ENCODE measurements at regions not wholly inside any gene's neighbourhood (a gene's known extent, or its start where the extent isn't known, plus 50 kb on each side); places are given as distances from the start of the nearest gene placed in this dataset.

DNA sequence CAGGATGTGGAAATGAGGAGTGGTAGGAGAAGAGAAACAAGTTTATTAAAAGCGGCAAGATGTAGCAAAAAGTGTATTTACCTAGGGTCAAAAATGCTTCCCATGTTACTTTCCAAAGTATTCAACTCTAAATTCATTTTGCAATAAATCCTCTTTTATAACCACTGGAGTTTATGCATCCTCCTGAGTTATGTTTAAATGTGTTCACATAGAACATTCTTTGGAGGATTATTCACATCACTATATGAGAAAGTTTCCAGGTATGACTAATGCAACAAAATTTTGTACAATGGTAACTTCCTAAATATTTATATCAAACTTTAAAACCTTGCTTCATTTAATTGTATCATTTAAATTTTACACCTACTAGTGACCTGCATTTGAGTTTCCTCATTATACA lies 870.6 kb upstream of the SLIT2 start:
- no peak for DNase-seq

DNA sequence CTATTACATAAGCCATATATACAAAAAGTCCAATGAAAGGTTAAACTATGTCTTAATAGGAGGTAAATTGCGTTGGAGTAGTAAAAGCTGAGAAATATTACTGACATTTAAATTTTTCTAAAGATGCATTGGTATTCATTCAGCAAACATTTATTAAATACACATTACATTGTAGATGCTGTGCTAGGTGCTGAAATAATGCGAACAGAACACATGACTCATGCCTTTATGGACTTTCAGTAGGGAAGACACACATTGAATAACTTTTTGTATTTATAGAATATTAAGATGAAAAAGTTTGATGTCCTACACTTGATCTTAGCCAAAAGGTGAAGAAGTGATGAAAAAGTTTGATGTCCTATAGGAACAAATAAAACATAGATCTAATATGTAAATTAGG lies 871.1 kb upstream of the SLIT2 start:
- DNase-seq = no peak

DNA sequence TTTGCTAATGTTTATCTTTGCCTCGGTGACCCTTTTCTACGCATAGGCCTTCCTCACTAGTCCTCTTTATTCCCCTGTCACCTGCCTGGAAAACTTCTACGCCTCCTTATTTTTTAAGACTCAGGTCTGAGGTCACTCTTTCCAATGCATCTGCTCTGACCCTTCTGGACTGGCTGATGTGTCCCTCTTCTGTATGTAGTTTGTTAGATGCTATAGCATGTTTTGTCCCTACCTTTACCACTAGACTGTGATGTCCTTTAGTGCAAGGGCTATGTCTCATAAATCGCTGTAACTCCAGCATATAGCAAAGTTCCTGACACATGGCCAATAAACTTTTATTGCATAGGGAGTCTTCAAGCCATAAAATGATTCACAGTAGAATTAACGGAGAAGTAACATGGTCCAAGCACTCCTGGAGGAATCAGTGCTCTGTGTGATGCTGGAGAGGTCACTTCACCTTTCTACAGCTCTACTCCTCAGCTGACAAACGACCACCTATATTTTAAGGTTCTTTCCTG lies 872.5 kb upstream of the SLIT2 start:
- no peak for DNase-seq

DNA sequence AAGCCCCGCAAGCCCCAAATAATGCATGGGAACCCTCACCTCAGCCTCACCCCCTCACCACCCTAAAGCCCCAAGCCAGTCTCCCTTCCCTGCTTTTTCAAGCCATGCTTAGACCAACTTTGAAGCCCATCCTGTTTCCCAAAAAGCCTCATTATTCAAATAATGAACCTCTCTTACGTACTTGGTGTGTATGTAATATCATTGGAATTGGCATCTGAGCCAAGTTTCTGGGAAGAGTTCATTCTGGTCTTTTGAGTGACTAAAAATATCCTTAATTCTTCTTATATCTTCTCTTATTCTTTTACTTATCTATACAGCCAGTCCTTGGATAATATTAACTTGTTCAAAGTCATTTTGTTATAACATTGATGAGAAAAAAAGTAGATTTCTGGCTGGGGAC lies 875.8 kb upstream of the SLIT2 start:
- DNase-seq = no peak

DNA sequence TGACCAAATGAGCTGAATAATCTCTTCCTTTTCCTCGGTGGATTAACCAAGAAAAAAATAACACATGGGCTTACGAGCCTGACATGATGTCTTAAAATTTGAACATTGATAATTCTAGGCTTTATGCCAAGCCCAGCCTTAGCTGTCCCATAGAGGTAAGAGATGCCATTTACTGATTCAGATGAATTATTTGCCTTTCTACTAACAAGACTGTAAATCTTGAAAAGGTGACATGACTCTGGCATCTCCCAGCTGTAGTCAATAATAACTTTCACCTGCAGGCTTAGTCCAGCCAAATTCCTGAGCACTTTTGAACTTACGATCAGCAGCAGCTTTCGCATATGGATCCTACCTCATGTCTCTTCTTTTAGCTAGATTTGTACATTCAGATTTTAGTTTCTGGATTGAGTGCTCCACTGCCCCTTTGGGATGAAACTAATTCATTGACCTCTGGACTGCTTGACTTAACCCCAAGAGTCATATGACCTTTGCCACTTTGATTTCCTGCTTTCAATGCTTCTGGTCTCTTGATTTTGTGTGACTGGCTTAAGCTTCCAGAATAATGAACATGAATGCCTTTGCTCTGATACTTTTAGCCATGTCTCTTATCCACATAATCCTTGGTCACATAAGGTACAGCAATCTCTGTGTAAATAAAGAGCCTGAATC lies 876.4 kb upstream of the SLIT2 start:
- DNase-seq = no peak

DNA sequence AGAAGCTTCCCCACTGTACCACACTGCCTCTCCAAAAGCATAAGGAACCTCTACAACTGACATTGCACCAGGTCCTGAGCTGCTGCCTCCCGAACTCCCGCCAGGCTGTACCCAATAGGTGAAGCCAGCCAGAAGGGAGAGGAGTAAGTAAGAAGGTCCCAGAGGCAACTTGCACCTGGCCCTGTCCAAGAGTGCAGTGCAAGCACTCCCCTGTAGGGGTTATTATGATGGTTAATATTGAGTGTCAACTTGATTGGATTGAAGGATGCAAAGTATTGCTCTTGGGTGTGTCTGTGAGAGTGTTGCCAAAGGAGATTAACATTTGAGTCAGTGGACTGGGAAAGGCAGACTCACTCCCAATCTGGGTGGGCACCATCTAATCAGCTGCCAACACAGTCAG lies 879.3 kb upstream of the SLIT2 start:
- no peak for DNase-seq

DNA sequence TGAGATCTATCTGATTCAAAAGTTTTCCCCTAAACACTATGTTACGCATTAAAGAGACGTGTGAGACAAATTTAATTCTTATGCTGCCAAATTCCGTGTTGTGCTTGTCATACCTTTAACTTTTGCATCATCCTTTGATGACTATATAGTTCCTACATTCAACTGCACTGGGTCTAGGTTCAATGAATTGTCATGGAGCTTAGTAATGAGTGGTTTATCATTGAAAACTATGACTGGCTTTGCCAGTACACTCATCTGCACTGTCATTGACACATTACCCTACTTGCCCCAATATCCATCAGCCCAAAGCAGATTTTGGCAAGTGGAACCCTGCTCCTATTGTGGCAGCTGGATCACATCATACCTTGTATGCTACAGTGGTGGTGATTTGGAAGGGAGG lies 882.9 kb upstream of the SLIT2 start:
- no peak for DNase-seq

DNA sequence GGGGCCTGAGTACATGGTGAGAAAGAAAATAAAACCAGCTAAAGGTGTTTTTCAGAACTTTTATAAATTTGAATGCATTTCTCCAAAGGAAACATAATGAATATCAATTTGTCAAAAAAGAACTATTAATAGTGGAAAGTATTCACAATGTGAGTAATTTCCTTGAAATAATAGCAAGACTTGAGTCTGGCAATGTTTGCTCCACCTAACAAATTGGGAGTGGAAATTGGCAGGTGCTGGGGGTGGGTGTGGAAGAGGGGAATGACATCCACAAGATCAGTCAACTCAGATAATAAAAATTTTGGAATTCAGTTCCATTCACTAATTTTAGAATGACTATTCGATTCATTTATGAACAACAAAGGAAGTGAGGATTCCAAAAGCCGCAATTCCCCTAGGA lies 884.8 kb upstream of the SLIT2 start:
- no peak for DNase-seq

DNA sequence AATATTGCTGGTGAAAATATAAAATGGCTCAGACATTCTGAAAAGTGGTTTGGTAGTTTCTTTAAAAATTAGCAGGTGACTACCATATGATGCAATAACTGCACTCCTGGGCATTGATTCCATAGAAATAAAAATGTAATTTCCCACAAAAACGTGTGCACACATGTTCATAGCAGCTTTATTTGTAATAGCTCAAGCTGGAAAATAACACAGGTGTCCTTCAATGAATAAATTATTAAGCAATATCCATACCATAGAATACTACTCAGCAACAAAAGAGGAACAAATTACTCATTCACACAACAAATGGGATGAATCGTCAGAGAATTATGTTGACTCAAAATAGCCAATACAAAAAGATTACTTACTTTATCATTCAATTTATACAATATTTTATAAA lies 893.7 kb upstream of the SLIT2 start:
- no peak for DNase-seq

DNA sequence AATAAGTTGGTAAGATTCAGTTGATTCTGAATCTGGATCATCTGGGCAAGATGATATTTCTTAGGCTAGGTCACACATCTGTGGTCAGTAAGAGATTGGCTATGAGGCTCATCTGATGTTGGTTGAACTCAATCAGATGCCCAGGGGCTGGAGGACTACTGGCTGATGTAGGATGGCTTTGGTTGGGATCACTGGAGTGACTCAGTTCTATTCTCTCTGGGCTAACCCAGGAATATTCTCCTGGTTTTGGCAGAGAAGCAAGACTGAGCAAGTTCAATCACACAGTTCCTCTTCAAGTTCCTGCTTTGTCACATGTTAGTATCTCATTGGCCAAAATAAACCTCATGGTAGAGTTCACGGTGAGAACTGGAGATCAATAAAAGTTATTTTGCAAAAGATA lies 902.3 kb upstream of the SLIT2 start:
- no peak for DNase-seq

DNA sequence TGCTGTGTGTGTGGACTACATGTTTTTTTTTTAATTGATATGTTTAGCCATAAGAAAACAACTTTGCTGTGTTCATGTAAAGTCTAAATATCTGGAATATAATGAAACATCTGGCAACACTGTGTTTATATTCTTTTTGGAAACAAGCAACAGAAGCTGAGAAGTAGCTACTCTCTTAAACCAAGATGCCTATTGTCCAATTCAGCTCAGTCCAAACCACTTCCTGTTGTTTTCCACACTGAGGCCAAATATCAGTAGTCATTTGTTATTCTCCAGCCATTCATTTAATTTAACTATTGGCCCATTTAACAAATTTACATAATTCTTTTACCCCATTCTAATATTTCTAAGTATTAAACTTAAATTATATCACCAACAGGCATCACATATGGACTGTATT lies 903.0 kb upstream of the SLIT2 start:
- DNase-seq = no peak

DNA sequence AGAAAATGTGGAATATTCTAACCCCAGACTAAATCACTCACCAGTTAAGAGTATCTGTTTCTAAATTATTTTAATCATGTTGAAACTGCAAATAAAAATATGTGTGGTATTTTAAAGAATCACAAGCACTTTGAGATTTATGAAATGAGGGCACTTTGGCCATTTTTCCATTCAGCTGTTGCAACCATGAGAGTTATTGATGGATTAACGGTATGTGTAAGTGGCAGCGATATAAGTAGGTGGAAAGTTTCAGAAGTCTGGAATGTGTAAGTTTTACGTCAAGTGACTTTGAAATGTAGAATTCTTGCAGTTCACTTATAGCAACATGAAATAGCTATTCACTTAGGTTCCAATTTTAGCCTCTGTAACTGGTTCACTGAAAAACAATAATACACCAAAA lies 905.1 kb upstream of the SLIT2 start:
- no peak for DNase-seq

DNA sequence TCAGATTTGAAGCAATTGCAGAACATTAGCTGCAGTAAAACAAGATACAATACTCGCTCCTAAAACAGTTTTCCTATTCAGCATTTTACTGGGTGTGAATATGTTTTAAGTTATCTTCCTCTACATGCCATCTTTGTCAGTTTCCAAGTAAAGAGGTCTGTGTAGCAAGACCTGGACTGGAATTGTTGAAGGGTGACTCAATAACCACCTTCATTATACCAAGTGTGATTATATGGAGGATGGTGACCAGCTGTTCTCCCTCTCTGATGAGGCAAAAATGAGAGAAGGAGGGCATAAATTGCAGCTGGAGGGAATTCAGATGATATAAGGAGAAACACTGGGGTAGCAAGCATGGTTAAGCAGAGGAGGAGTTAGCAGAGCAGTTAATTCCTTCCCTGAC lies 922.1 kb upstream of the SLIT2 start:
- DNase-seq = no peak

DNA sequence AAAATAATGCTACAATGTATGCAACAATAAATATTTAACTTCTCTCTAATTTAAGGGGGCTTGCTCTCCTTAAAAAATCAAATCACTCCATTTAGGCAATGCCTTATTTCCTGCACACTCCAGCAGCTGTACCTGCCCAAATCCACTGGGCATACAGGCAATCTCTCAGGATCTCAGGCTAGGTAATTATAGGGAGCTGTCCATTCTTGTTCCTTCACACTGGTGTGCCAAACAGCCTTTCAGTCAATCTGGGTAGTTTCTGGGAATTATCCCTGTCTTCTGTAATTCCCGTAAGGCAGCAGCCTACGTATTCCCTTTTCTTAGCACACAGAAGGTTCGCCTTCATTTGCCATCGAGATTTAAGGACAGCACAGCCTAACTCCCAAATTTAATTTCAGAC lies 922.6 kb upstream of the SLIT2 start:
- no peak for DNase-seq

DNA sequence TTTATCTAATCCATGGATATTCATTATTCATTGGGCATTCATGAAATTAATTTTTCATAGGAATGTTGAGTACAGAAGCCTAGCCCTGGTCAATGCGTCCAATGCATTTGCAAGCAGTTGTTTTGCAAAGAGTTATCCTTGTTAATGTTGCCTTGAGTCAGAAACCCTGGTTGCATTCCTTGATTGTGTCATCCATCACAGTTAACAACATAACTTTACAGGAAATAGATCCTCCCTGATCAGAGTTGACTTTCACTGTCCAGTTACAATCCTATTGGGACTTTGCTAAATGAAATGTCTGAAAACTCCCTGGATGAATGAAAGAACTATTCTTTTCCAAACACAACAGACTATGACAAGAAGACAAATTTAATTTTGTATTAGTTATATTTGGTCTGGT lies 924.3 kb upstream of the SLIT2 start:
- no peak for DNase-seq

DNA sequence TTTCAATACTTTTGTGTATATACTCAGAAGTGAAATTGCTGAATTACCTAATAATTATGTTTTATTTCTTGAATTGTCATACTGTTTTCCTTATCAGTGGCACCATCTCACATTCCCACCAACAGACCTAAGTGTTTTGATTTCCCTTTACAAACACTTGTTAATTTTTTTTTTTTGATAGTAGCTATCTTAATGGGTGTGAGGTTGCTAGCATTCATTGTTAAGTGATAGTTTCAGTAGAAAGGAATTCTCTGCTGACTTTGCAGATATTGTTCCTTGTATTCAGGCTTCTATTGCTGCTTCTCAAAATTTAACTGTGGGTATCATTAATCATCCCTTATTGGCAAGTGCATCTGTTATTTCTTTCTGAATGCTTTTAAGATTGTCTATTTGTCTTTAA lies 927.5 kb upstream of the SLIT2 start:
- no peak for DNase-seq

DNA sequence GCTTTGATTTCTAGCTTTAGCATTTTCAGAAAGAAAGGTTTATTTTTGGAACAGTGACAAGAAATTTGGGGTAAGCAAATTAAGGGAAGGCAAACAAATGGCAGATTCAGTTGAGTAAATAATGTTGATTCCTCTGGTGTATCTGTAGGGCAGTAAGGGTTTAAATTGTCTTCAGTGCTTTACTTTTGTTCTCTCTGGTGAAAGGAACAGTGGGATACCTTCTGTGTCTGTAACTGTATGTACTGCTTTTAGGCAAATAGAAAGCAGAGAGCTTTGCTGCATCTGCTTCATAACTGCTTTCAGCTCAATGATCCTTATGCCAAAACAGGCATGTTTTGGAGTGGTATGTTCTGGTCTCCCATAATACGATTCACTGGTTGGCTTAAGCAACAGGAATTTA lies 932.1 kb upstream of the SLIT2 start:
- DNase-seq = no peak

DNA sequence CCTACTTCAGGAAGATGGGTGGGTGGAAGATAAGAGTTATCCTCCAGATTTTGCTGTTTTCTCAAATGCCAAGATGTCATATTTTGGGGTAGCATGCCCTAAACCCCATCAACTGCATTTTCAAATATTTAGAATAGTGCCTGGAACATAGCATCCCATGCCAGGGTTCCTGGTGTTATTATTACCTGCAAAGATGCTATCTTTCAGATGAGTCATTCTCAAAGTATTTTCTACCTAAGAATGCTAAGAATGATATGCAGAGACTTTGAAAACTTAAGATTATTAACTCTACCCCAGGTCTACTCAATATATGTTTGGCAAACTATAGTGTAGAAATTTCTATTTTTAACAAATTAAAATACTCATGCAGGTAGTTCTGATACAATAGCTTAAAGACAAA lies 934.3 kb upstream of the SLIT2 start:
- DNase-seq = no peak

DNA sequence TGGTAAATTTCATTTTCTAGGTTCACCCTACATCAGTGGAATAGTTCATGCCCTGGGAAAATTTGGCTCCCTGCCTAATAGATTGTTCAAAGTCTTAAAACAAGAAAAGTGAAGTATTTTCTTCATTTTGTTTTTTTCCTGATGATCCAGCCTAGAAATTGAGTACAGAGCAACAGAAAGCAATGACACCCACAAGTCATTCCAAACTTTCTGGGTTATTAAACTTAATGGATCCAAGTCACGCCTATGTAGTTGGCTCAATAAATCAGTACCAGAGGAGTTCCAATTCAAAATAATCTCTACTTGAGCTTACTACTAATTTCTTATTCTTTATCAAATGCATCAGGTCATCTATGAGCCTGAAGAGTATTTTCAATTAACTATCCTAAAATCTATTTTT lies 937.6 kb upstream of the SLIT2 start:
- no peak for DNase-seq

DNA sequence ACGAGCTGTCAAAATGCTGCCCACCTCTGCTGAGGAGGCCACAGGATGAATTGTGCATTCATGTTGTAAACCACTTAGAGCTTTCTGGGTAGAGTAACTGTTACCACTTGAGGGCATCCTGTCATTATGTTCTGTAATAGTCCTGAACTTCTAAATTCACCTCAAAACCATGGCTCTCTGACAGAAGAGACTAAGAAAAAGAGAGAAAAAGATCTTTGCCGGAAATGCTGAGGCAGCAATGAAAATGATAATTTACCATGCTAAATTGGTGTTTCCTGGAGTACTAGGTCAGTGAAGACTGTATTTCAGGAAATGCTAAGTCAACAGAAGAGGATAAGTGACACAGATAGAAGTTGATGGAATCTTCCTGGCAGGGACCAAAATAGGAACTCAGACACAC lies 942.3 kb upstream of the SLIT2 start:
- DNase-seq = no peak

DNA sequence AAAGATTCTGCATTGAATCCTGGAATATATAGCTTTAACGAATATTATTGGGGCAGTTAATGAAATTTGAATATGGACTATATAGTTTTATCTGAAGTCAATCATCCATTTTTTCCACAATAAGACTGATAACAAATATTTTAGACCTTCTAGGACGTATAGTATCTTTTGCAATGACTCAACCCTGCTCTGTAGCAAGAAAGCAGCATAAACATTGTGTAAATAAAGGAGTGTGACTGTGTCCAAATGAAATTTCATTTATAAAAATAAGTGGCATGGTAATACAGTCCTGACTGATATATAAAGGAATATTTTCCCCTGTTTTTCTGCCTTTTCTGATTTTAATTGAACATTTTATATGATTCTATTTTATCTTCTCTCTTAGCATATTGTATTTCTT lies 947.7 kb upstream of the SLIT2 start:
- no peak for DNase-seq

DNA sequence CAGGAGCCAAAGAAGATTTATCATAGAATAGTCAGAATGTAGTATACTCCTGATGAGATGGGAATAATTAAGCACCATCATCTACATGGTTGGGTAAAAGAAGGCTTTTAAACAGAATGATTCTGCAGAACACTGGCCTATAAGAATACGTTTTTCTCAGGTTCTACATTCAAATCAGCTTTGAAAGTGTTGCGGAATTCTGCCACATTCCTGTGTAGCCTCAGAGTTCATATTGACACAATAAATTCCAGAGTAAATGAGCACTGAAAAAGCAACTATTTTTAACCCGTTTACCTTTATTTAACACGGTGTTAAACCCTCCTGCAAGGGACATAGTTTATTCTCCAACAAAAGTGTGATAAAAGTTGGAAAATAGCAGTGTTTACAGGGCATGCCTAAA lies 950.2 kb upstream of the SLIT2 start:
- no peak for DNase-seq

DNA sequence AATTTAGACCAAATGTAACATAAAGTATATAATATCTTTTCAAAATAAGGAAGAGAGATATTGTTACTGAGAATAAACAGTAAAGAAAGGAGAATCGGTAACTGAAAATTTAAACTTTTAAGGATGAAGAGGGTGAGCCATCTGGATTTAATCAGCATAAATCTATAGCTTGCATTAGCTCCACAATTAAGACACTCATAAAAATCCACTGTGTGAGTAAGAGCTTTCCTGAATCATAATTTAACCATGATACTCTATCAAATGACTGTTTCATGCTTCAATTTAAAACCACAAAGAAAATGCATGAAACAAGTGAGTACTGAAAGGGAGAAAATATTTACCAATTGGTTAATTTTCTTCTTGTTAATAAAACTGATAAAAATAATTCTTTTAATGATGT lies 951.5 kb upstream of the SLIT2 start:
- no peak for DNase-seq

DNA sequence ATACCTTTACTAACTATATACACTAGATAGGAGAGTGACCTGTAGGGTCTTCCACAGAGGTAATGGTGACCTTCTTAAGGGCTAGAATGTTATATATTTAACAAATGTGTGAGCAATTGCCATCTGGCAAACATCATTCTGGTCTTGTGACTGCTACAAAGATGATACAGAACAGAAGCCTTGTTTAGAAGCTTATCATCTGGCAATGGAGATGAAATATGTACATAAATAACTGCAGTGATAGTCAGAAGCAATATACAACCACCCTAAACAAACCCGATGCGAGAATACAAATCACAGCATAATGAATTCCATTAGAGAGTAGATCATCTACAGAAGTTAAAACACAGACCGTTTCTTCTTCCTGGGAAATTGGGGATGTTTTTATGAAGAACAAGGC lies 952.7 kb upstream of the SLIT2 start:
- DNase-seq = no peak

DNA sequence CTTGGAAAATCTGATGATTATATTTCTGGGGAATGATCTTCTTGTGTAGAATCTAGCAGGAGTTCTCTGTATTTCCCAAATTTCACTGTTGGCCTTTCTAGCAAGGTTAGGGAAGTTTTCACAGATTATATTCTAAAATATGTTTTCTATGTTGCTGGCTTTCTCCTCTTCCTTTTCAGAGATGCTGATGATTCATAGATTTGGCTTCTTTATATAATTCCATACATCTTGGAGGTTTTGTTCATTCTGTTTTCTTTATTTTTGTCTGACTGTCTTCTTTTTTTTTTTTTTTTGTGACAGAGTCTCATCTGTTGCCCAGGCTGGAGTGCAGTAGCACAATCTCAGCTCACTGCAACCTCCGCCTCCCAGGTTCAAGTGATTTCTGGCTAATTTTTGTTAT lies 957.9 kb upstream of the SLIT2 start:
- no peak for DNase-seq

DNA sequence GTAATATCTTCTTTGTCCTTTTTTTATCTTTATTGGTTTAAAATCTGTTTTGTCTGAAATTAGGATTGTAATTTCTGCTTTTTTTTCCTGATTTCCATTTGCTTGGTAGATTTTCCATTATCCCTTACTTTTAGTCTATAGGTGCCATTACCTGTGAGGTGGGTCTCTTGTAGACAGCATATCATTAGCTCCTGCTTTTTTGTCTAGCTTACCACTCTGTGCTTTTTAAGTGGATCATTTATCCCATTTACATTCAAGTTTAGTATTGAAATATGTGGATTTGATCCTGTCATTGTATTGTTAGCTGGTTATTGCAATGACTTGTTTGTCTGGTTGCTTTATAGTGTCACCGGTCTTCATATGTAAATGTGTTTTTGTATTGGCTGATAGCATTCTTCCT lies 958.6 kb upstream of the SLIT2 start:
- DNase-seq = no peak

All from right forelimb (tissue), 1 donor.